Medulla oblongata (tissue), 1 donor: ENCODE measurements at regions not wholly inside any gene's neighbourhood (a gene's known extent, or its start where the extent isn't known, plus 50 kb on each side); places are given as distances from the start of the nearest gene placed in this dataset.
"Not testable (repeated sequence)": the region's sequence is repeated elsewhere in the genome, so short reads cannot be mapped to it uniquely, and the experiment has no call there.

Source experiments
- DNase-seq: peaks from one replicate; pipeline ENCODE4 v3.0.0-alpha.2; 2015; ENCODE audit errors: extremely low spot score

- DNase-seq, result peak; percentile 27
These were observed 61.2 kb upstream of the VASH1 start for GRCh38 chr14:76699939-76700590.

GRCh38 chr14:76701436-76701835 is 59.8 kb upstream of the VASH1 start:
- DNase-seq, result no peak

- DNase-seq, result no peak
These were observed 59.3 kb upstream of the VASH1 start for GRCh38 chr14:76701981-76702380.

- DNase-seq, result no peak
These were observed 56.1 kb upstream of the VASH1 start for GRCh38 chr14:76705214-76705613.

GRCh38 chr14:76706207-76706606 is 55.1 kb upstream of the VASH1 start:
- DNase-seq, result not testable (repeated sequence)

- DNase-seq, result no peak
These were observed 54.5 kb upstream of the VASH1 start for GRCh38 chr14:76706811-76707210.

GRCh38 chr14:76708028-76708427 is 53.2 kb upstream of the VASH1 start:
- no peak for DNase-seq

GRCh38 chr14:76708771-76709170 is 52.5 kb upstream of the VASH1 start:
- no peak for DNase-seq

- peak; percentile 86 for DNase-seq
These were observed 50.9 kb upstream of the VASH1 start for GRCh38 chr14:76710056-76711010.
